Kidney tubule cell (primary cell): ENCODE measurements at regions not wholly inside any gene's neighbourhood (a gene's known extent, or its start where the extent isn't known, plus 50 kb on each side); places are given as distances from the start of the nearest gene placed in this dataset.
A peak's percentile ranks its signal among the peaks of the same experiment; 100 is the strongest.
"Not testable (repeated sequence)": the region's sequence is repeated elsewhere in the genome, so short reads cannot be mapped to it uniquely, and the experiment has no call there.

Experiments
- DNase-seq: peaks from one replicate; pipeline ENCODE4 v3.0.0-alpha.2; 2018; ENCODE audit warnings: low spot score

- DNase-seq = no peak
Measured at GRCh38 chr5:9787861-9788600, 157.9 kb upstream of the TAS2R1 start.

DNA sequence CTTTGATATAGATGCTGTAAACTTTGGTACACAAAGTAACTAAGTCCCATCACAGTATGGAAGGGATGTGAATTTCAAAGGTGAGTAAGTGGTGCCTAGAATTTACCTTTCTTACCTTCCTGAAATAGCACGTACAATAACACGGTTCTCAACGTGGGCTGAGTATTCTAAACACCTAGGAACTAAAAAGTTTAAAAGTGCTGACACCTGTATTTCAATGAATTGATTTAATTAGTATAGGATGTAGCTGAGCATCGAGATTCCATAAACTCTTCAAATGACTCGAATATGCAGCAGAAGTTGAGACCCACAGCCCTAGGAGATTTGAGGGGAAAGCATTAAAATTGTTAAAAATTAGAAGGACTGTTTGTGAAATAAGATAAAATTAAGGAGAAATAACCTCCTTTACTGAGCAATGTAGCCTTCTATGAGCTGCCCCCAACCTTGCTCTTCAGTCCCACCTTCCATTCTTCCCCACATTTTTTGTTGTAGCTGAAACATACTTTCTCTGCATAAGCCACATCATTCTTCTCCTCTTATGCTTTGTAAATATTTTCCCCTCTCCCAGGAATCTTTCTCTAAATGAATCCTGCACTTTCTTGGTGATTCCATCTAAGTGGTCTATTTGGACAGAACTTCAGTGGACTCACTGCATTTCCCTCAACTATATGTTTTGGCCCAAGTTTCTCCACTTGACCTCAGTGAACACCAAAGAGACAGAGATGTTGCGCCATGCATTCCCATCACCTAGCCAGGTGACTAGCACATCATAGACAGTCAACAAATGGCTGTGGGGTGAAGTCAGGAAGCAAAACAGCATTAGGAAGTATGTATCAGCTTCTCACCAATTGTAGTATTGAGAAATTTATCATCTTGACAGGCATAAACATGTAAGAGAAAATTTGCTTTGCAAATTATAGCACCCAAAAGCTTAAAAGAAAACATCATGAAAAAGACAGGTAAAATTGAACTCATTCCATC is 156.5 kb upstream of the TAS2R1 start:
- no peak for DNase-seq

- no peak for DNase-seq
Measured at GRCh38 chr5:9785751-9786150, 155.6 kb upstream of the TAS2R1 start.

- DNase-seq = no peak
Measured at GRCh38 chr5:9784231-9784630, 154.1 kb upstream of the TAS2R1 start.

- DNase-seq = no peak
Measured at GRCh38 chr5:9782826-9783560, 152.8 kb upstream of the TAS2R1 start.

GRCh38 chr5:9781890-9782289 is 151.7 kb upstream of the TAS2R1 start:
- DNase-seq = no peak

DNA sequence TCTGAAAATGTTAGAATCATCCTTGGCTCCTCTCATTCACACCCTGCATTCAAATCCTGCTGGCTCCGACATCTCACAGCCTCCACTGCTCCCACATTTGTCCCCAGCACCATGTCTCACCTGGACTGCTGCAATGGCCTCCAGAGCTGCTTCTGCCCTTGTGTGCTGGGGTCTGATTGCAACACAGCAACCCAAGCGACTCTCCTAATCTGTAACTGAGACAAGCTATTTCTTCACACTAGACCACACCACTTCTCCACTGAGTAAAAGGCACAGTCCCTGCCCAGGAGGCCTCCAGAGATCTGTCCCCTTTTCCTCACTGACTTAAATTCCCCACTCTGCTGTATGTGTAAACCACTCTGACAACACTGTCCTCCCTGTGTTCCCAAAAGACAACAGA is 151.1 kb upstream of the TAS2R1 start:
- no peak for DNase-seq

DNA sequence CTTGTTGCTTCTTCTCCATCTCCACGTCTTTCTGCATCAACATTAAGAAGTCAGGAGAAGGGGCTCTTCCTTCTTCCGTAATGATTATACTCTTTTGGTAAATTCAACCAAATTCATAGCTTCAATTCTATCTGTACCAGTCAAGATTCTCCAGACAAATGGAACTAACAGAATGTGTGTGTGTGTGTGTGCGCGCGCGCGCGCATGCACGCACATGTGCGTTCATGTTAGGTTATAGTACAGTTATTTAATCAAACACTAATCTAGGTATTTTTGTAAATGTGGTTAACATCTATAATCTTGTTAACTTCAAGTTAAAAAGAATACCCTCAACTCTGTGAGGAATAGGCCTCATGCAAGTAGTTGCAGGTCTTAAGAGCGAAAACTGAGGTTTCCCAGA is 150.3 kb upstream of the TAS2R1 start:
- no peak for DNase-seq

- peak; percentile 53 for DNase-seq
Measured at GRCh38 chr5:9776525-9776924, 146.4 kb upstream of the TAS2R1 start.

DNA sequence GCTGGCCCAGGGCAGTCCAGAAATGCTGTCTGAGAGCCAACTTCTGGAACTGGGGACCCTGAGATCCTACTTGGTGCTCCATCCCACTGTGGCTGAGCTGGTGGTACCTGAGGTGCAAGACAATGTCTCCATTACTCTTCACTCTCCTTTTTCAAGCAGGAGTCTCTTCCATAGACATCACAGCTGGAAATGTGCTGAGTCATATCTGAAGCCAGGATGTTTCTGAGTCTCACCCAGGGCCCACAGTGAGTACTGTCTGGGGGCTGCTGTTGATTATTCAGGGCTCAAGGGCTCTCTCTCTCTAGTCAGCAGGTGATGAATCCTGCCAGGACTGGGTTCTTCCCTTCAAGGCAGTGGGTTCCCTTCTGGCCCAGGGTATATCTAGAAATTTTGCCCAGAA is 145.2 kb upstream of the TAS2R1 start:
- DNase-seq = peak; percentile 29

GRCh38 chr5:9774472-9775079 is 144.4 kb upstream of the TAS2R1 start:
- peak; percentile 41 for DNase-seq

- DNase-seq = no peak
Measured at GRCh38 chr5:9771079-9771478, 140.9 kb upstream of the TAS2R1 start.

DNA sequence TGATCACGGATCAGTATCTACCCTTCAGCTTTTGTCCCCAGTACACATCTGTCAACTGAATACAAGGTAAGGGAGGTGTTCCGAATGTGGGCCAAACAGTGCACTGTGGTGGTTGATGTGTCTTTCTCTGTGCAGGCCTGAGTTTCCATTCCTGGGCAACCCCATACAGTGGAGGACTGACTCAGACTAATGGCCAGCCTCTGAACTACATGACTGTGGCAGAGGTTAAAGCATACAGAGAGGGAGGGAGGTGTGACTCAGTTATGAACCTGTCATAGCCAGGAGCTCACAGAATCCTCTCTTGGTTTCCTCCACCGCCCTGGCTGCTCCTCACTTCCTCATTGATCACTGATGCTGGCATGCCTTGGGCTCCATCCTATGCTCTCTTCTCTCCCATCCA is 136.4 kb upstream of the TAS2R1 start:
- peak; percentile 71 for DNase-seq

DNA sequence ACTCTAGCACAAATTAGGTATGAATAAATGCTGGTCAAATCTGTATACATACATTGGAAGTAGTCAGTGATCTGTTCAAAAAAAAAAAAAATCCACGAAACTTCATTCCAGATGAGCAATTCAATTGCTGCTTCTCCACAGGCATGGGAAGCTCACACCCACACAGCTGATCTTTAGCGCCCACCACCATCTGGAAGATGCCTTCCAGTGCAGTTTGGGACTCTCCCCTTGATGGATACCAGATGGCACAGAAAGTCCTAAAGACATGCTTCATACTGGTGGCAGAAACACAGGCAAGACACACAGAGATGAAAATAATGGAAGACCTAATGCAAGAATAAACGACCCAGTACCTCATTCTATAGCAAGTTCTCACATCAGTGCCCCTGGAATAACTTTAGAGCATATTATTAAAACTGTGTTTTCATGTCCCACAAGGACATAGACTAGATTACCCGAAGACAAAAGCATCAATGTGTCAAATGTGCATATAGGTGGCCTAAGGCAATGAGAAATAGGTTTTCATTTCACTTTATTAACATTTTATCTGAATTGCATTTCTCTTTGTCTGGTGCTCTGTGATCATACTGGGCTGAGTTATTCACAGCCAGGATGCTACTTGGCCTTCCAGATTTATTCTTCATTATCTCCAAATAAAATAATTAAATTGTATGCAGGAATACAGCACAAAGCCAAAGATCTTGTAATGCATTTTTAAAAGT is 135.4 kb upstream of the TAS2R1 start:
- no peak for DNase-seq

GRCh38 chr5:9761706-9762105 is 131.6 kb upstream of the TAS2R1 start:
- DNase-seq = no peak

GRCh38 chr5:9752670-9753069 is 122.5 kb upstream of the TAS2R1 start:
- not testable (repeated sequence) for DNase-seq

DNA sequence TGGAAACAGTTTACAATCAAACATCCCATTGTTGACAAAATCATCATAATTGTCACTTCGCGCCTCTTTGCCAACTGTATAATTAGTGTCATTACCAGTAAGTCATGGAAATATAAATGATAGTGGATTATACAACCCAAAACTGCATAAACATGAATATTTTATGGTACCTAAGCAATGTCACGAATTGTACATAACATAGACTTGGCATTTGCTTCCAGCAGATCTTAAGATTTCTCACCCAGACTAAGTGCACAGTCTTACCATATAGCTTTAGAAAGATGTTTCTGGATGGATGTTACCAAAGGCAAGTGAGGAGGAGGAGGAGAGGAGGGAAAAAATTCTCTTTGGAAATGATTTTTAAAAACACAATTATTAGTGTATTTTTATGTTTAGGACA is 113.4 kb upstream of the TAS2R1 start:
- DNase-seq = no peak

GRCh38 chr5:9742848-9743247 is 112.7 kb upstream of the TAS2R1 start:
- DNase-seq = no peak

- DNase-seq = no peak
Measured at GRCh38 chr5:9739135-9739534, 109.0 kb upstream of the TAS2R1 start.

GRCh38 chr5:9737265-9737664 is 107.1 kb upstream of the TAS2R1 start:
- DNase-seq = no peak

- no peak for DNase-seq
Measured at GRCh38 chr5:9733486-9733885, 103.3 kb upstream of the TAS2R1 start.
